Activated B cell treated with CpG ODN at 0.5 μM for 24 hours (primary cell): ENCODE measurements at regions not wholly inside any gene's neighbourhood (a gene's known extent, or its start where the extent isn't known, plus 50 kb on each side); places are given as distances from the start of the nearest gene placed in this dataset.

Source experiments
- ATAC-seq: fragments of 200-7000 bp; cut with Tn5 transposase; one replicate; pipeline ENCODE4 v1.10.0; 2021; ENCODE audit warnings: low read depth, mild to moderate bottlenecking, moderate library complexity
- CTCF ChIA-PET: fragments of 350-600 bp; sonication (Branson Sonifier 250); formaldehyde crosslinking; loops from one replicate; lab custom pipeline; 2021; ENCODE audit warnings: antibody characterized with exemption; lab: Charles Lee
- POLR2A ChIA-PET: fragments of 350-600 bp; sonication (Branson Sonifier 250); formaldehyde crosslinking; loops from one replicate; lab custom pipeline; 2021; ENCODE audit warnings: antibody characterized with exemption; lab: Charles Lee
- DNase-seq: peaks from one replicate; pipeline ENCODE4 v3.0.0; 2022
- H3K27ac Mint-ChIP-seq: one replicate; pipeline ENCODE4 v1.8.0; 2020; ENCODE audit warnings: mixed read lengths
- H3K27me3 Mint-ChIP-seq: one replicate; pipeline ENCODE4 v1.8.0; 2021; ENCODE audit warnings: mixed read lengths
- H3K36me3 Mint-ChIP-seq: one replicate; pipeline ENCODE4 v1.8.0; 2021; ENCODE audit warnings: low read depth, mixed read lengths
- H3K4me1 Mint-ChIP-seq: one replicate; pipeline ENCODE4 v1.8.0; 2021; ENCODE audit warnings: mixed read lengths
- H3K4me3 Mint-ChIP-seq: one replicate; pipeline ENCODE4 v1.8.0; 2020; ENCODE audit warnings: mild to moderate bottlenecking, mixed read lengths
- H3K9me3 Mint-ChIP-seq: one replicate; pipeline ENCODE4 v1.8.0; 2020; ENCODE audit warnings: mixed read lengths
- intact Hi-C: fragments of 100-400 bp; cut with micrococcal nuclease; formaldehyde crosslinking; loops from one replicate; pipeline ENCODE4 v1.15.1; 2024
- TF ChIP-seq, protein P1 (sequence below): fragments of 200-600 bp; IDR thresholded peaks from one replicate; pipeline ENCODE4 v1.8.0; 2022; ENCODE audit warnings: antibody characterized with exemption, mild to moderate bottlenecking

DNA sequence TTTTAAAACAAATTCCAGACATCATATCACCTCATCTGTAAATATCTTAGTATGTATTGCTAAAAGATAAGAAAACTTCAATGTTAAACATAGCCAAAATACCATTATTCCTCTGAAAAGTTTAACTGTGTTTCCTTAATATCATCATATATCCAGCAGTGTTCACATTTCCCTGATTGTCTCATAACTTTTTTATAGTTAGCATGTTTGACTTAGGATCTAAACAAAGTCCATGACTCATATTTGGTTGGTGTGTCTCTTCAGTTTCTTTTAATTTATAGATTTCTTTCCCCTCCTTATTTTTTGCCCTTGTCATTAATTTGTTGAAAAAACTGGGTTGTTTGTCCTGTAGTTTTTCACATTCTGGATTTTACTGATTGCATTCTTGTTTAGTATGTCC is 163.0 kb downstream of the RPS12 start:
- Mint-ChIP-seq H3K9me3 (no peaks in the 10 kb centered on the region), H3K4me3 (no peak overlapping the region), H3K36me3 (no peaks in the 10 kb centered on the region), H3K27ac (no peak overlapping the region), H3K4me1 (no peaks in the 10 kb centered on the region), H3K27me3 (peaks cover 11% of the 10 kb centered on the region)
- DNase-seq = no peak
- CTCF ChIA-PET = no interaction called here
- ATAC-seq = no peak
- TF ChIP-seq, protein P1, sequence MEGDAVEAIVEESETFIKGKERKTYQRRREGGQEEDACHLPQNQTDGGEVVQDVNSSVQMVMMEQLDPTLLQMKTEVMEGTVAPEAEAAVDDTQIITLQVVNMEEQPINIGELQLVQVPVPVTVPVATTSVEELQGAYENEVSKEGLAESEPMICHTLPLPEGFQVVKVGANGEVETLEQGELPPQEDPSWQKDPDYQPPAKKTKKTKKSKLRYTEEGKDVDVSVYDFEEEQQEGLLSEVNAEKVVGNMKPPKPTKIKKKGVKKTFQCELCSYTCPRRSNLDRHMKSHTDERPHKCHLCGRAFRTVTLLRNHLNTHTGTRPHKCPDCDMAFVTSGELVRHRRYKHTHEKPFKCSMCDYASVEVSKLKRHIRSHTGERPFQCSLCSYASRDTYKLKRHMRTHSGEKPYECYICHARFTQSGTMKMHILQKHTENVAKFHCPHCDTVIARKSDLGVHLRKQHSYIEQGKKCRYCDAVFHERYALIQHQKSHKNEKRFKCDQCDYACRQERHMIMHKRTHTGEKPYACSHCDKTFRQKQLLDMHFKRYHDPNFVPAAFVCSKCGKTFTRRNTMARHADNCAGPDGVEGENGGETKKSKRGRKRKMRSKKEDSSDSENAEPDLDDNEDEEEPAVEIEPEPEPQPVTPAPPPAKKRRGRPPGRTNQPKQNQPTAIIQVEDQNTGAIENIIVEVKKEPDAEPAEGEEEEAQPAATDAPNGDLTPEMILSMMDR = no peak
- intact Hi-C loops = no loop called here
- POLR2A ChIA-PET = no interaction called here

DNA sequence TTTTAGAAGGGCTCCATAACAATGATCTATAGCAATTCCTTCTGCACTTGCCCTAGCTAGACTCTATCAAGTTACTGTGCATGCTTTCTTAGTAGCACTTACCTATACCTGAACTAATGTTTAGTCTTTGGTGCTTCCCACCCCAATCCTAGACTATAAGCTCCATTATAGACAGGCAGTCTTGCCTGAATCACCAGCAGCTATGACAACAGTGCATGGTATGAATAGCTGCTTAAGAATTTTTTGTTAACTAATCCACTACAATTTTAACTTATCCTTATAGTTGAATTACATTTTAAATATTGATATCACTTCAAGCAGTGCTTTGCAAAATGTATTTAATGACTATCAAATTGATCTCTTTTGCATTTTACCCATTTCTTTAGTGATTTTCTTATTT is 164.3 kb downstream of the RPS12 start:
- Mint-ChIP-seq H3K4me3 (no peak overlapping the region), H3K4me1 (no peaks in the 10 kb centered on the region), H3K27me3 (peaks cover 11% of the 10 kb centered on the region), H3K9me3 (no peaks in the 10 kb centered on the region), H3K36me3 (no peaks in the 10 kb centered on the region), H3K27ac (no peak overlapping the region)
- ChIA-PET CTCF (no interaction called here), POLR2A (no interaction called here)
- intact Hi-C loops = no loop called here
- TF ChIP-seq, protein P1 = no peak
- DNase-seq (no peak), ATAC-seq (no peak)

DNA sequence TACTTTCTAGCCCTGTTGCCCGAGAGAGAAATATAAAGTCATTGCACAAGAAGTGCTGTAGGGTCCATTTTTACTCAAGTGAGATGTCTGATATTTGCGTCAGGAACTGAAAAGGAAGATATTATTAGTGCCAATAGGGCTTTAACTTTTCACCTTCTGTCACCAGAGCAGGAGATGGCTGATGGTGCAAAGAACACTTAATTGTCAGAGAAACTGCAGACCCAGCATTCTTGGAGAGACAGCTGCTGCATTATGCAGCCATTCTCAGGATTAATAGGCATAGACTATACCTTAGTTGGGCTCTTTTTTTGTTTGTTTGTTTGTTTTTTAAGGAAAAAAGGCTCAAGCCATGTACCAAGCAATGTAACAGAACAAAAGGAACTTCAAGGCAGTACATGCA is 179.4 kb downstream of the RPS12 start:
- Mint-ChIP-seq H3K4me3 (no peak overlapping the region), H3K27ac (no peak overlapping the region), H3K4me1 (no peaks in the 10 kb centered on the region), H3K9me3 (no peaks in the 10 kb centered on the region), H3K36me3 (no peaks in the 10 kb centered on the region), H3K27me3 (peaks cover 2% of the 10 kb centered on the region)
- no peak for ATAC-seq
- intact Hi-C loops = no loop called here
- CTCF ChIA-PET = no interaction called here
- DNase-seq = no peak
- POLR2A ChIA-PET = no interaction called here
- TF ChIP-seq, protein P1 = no peak

DNA sequence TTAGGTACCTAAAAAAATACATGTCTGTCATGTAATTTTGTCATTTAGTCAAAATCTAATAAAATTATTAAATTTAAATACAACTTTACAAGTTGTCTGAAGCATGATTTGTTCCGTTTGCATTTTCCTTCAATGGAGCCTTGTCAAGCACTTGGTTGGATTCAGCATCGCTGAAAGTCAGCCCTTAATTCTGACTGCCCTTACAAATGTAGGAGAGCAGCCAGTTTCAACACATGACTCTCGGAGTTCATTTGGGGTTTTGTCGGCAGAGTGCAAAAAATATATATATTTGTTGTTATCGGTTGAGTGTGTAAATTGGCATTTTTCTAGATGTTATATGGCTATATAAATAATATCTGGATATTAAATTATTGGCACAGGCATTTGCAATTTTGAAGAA is 180.6 kb downstream of the RPS12 start:
- no peaks in the 10 kb centered on the region for H3K4me1 Mint-ChIP-seq
- no peaks in the 10 kb centered on the region for H3K9me3 Mint-ChIP-seq
- TF ChIP-seq, protein P1 = no peak
- H3K27ac Mint-ChIP-seq = no peak overlapping the region
- POLR2A ChIA-PET = no interaction called here
- CTCF ChIA-PET = no interaction called here
- ATAC-seq (no peak), DNase-seq (no peak)
- intact Hi-C loops = no loop called here
- H3K36me3 Mint-ChIP-seq = no peaks in the 10 kb centered on the region
- H3K27me3 Mint-ChIP-seq = peaks cover 2% of the 10 kb centered on the region
- H3K4me3 Mint-ChIP-seq = no peak overlapping the region

DNA sequence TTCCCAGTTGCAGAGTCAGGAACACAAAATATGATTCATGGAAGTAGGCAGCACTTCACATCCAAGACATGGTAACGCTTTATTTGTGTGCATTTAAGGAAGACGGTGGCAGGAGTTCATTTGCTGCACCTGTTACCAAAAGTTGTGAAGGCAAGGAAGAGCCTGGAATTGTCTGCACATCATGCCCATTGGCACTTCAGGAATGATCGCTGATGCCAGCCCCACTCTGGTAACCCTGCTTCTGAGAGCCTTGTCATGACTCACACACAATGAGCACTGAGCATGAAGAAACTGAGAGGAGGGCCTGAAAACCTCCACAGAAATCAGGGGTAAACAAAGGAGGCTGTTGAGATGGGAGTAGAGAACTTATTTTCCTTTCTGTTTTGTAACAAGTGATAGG is 181.1 kb downstream of the RPS12 start:
- no peaks in the 10 kb centered on the region for H3K4me1 Mint-ChIP-seq
- ChIA-PET CTCF (no interaction called here), POLR2A (no interaction called here)
- no peak overlapping the region for H3K27ac Mint-ChIP-seq
- H3K27me3 Mint-ChIP-seq = peaks cover 2% of the 10 kb centered on the region
- TF ChIP-seq, protein P1 = no peak
- DNase-seq (no peak), ATAC-seq (no peak)
- no peaks in the 10 kb centered on the region for H3K9me3 Mint-ChIP-seq
- H3K36me3 Mint-ChIP-seq = no peaks in the 10 kb centered on the region
- intact Hi-C loops = no loop called here
- no peak overlapping the region for H3K4me3 Mint-ChIP-seq
